HG02763 (cell line): ENCODE measurements at regions not wholly inside any gene's neighbourhood (a gene's known extent, or its start where the extent isn't known, plus 50 kb on each side); places are given as distances from the start of the nearest gene placed in this dataset.

Experiments
- ATAC-seq: cut with Tn5 transposase; IDR thresholded peaks from one replicate; pipeline ENCODE4 v1.9.1; 2021; ENCODE audit warnings: mild to moderate bottlenecking, moderate library complexity; ENCODE audit not compliant: unreplicated experiment

DNA sequence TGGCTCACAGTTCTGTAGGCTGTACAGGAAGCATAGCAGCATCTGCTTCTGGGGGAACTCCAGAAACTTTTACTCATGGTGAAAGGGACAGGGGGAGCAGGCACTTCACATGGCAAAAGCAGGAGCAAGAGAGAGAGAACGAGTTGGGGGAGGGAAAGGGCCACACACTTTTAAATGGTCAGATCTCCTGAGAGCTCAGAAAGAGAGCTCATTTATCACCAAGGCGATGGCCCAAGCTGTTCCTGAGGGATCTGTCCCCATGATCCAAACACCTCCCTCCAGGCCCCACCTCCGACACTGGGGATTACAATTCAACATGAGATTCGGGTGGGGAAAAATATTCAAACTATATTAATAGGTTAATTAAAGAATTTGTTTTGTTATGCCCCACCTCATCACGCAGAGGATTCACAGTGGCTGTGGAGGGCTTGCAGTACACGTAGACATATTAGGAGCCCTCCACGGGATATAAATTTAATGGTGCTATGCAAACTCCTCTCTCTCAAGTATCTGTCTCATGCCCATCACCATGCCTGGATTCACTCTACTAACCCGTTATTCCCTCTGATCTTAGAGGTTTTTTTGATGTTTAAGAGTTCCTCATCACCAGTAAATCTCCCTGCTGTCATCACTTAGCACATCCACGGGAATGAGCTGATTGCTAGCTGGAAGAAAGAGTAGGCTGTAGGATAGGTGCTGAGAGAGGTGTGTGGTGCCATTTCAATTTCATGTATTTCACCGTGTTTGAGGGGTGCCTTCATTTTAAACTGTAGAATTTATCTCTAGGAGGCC is 84.5 kb upstream of the ARHGAP28 start:
- ATAC-seq = no peak

DNA sequence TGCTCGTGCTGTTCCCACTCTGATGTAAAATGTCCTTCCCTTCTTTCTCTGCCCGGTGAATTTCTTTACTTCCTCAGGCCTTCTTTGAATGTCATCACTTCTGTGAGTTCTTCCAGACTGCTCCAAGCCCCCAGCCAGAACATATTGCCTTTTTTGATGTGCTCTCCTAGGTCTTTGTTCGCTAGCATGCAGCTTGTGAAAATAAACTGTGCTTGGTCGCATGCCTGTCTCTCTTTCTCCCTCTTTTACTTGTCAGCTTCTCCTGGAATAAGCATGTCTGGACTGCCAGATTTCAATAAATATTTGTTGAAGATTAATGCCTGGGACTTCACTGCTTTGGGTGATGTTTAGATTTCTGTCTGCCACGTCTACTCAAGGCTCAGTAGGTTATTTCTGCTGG is 82.7 kb upstream of the ARHGAP28 start:
- no peak for ATAC-seq

DNA sequence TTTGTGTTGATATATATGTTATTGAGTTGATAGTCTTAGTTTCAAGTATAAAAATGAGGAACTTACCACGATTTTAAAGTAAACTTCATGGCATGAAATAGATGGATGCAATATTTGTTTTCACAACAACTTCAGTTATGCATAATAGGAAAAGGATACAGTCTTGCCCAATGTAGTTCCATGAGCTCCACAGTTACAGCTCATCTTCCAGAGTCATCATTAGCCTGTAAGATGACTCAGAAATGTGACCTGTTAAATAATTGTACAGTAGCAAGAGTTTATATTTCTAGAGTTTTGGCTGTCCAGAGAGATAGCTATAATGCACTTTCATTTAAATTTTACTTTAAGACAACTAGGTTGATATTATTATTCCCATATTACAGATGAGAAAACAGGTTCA is 80.9 kb upstream of the ARHGAP28 start:
- no peak for ATAC-seq

GRCh38 chr18:6649421-6650126 is 79.9 kb upstream of the ARHGAP28 start:
- no peak for ATAC-seq

- ATAC-seq = no peak
Measured at GRCh38 chr18:6650127-6650507, 79.4 kb upstream of the ARHGAP28 start.

DNA sequence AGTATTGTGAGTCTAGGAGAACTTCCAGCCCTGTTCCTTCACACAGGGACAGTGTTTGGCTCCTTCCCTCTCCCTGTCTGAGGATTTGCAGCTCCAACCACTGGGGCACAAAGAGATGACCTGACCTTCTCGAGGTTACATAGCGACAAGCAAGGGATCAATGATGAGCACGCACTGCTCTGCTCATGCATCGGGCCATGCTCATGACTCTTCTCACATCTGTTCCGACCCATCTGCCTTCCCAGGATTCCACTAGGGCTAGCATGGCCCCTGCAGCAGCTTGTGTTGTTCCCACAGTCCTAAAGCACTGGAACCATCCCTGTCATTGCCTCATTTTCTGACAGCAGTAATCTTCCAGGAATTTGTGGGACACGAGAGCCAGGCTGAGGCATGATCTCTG is 78.8 kb upstream of the ARHGAP28 start:
- no peak for ATAC-seq

GRCh38 chr18:6652098-6652497 is 77.4 kb upstream of the ARHGAP28 start:
- no peak for ATAC-seq

- ATAC-seq = no peak
Measured at GRCh38 chr18:6653880-6654279, 75.6 kb upstream of the ARHGAP28 start.

DNA sequence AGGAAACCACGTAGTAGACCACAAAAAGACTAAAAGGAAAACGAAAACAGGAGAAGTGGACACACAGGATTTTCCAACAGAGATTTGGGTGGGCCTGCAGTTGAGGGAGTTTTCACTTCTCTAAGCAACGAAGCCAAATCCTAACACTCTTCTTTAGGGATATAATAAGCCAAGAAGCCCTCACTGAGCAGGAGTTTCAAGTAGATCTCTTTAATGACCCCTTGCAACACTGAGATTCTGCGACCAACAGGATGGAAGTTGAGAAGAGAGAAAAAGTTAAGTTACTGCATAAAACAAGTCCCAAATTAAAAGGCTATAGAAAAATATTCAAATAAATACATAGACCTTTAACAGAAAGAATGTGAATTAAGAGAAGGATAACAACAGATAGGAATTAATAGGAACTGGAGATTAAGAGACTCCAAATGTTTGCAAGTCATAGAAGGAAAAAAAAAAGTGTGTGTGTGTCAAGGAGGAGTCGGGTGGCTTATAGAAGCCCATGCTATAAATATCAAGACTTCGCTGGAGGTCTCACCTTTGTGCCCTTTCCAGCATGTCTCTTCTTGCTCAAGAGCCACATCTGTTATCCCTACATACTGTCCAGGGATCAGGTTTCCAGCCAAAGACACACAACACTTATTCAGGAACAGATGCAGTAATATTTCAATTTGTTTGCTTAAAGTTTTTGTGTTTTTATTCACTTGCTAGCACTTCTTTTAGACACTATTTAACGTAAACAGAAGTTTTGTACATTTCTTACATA is 69.4 kb upstream of the ARHGAP28 start:
- no peak for ATAC-seq

GRCh38 chr18:6661692-6662415 is 67.7 kb upstream of the ARHGAP28 start:
- no peak for ATAC-seq

GRCh38 chr18:6666012-6666685 is 63.4 kb upstream of the ARHGAP28 start:
- ATAC-seq = no peak

DNA sequence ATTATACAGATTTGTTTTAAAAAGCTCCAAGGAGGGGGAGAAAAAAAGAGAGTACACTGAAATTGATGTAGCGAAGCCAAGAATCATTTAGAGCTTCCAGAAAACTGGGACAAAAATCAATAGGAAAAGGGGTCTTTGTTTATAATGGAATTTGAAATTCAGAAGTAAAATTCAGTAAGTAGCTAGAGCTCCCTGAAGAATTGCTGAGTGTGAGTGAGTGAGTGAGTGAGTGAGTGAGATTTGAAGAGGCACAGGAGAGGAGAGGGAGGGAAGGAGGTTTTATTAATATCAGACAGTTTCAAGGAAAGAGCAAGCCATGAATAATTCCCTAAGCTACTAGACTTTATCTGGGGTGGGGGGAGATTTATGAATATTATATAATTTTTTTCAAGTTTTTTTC is 60.7 kb upstream of the ARHGAP28 start:
- ATAC-seq = no peak

DNA sequence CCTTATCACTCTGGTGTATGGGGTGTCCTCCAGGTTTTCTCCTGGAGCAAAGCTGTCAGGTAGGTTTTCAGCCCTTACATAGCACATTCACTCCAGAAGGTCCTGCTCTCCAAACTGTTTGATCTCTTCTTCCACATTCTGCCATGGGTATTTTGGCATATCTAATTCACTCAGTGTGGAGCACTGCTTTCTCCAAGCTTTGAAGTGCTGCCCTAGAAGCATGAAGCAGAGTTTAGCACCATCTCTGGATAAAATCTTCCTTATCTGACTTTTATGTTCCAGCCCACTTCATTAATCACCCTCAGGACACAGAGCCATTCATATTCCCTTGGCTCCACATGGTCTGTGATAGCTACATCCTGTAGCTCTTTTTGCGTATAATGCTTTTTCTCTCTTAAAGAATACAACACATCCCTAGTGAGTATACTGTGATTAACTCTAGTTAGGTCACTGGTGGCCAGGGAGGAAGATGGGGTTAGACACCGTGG is 56.7 kb upstream of the ARHGAP28 start:
- ATAC-seq = no peak

- no peak for ATAC-seq
Measured at GRCh38 chr18:6677086-6677485, 52.4 kb upstream of the ARHGAP28 start.

- no peak for ATAC-seq
Measured at GRCh38 chr18:6679201-6679600, 50.3 kb upstream of the ARHGAP28 start.
